ENCODE measurements at regions not wholly inside any gene's neighbourhood (a gene's known extent, or its start where the extent isn't known, plus 50 kb on each side); places are given as distances from the start of the nearest gene placed in this dataset.

GRCh38 chr4:132132433-132132832 is 1016.7 kb upstream of the PCDH10 start:
- TF ChIP-seq POLR2A (IDR thresholded peaks at IDR 0.05) (no peak), CTCF (IDR thresholded peaks at IDR 0.05) (no peak), EP300 (IDR thresholded peaks at IDR 0.05; ENCODE audit: low read depth) (no peak), POLR2AphosphoS5 (IDR thresholded peaks at IDR 0.05) (no peak)
